HG03439 (cell line): ENCODE measurements at regions not wholly inside any gene's neighbourhood (a gene's known extent, or its start where the extent isn't known, plus 50 kb on each side); places are given as distances from the start of the nearest gene placed in this dataset.
"Not testable (repeated sequence)": the region's sequence is repeated elsewhere in the genome, so short reads cannot be mapped to it uniquely, and the experiment has no call there.

ENCODE experiments used
- ATAC-seq: cut with Tn5 transposase; IDR thresholded peaks from one replicate; pipeline ENCODE4 v1.9.1; 2021; ENCODE audit warnings: mild to moderate bottlenecking, moderate library complexity; ENCODE audit not compliant: unreplicated experiment

- no peak for ATAC-seq
Observed at GRCh38 chr4:44988011-44988410, 261.7 kb upstream of the GNPDA2 start.

DNA sequence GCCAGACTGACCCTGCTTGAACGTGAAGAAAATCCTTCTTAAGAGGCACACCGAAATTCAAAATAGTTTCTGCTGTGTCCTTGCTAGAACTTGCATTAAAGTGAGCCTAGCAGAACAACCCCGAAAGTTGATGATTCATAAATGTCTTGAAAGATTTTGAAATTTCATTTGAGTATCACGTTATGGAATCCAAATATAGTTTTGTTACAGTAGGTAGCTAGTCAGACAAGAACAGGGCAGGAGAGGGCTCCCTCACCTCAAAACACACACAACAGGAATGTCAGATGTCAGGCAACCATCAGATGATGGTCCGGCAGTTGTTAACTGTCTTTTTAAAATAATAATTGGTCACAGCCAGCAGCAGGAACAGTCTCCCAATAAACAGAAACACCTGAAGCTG, 259.6 kb upstream of the GNPDA2 start:
- ATAC-seq = no peak

- no peak for ATAC-seq
Observed at GRCh38 chr4:44985152-44985551, 258.8 kb upstream of the GNPDA2 start.

- ATAC-seq = no peak
Observed at GRCh38 chr4:44984083-44984482, 257.7 kb upstream of the GNPDA2 start.

- no peak for ATAC-seq
Observed at GRCh38 chr4:44983083-44983482, 256.7 kb upstream of the GNPDA2 start.

DNA sequence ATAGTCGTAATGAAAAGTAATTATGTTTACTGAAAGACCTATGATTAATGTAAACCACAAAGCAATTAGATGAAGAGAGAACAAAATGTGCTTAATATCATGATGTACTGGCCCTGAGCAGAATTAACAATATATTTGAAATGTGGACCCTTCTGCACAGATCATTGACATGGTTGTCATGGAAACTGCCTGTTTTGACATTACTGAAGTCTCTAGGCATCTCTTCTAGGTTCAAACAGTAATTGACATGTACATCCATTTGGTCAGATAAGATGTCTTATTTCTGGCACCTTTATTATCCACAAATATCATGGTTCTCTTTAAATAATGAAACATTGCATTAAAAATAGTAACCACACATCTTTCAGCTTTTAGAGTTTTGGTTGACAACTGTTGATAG, 251.7 kb upstream of the GNPDA2 start:
- no peak for ATAC-seq

DNA sequence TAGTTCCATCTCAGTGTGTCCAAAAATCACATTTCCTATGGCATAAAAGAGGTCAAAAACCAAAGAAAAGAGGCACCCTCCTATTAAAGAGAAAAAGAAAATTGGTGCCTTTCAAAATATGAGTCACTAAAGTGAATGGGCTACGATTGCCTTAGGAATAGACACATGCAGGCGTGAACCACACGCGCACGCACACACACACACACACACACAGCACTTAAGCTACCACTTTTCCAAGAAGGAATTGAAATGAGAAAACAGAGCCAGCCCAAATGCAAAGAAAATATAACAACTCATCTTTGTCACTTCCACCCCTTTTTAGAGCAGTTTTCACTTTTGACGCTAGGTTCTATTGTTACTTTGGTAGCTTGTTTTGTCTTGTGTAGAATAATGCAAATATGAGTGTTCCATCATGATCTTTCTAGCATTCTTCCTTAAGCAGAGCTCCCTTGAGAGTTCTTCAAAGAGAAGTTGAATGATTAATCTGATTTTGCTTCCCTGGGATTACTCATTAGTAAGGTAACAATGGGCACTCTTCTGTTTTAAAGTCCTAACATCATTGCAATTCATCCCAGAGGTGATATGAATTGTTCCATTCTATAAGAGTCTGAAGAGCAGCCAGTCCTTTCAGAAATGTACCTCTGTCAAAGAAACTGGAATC, 239.2 kb upstream of the GNPDA2 start:
- ATAC-seq = no peak

DNA sequence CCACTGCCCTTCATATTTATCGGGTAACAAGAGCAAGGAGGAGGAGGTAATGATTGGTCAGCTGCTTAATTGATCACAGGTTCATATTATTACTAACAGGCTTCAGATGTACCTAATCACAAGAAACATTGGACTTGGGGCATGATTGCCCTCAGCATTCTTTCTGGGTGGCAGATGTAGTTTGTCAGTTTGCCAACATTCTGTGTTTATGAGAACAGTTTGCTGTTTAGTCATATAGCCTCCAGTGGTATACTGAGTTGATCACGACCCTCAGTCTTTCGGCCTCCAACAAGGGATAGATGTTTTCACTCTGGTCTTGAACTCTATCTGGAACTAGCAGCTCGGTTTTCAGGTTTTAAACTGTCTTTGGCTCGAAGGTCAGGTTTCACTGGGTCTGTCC, 237.7 kb upstream of the GNPDA2 start:
- not testable (repeated sequence) for ATAC-seq

GRCh38 chr4:44961001-44961755, 234.8 kb upstream of the GNPDA2 start:
- ATAC-seq = no peak

DNA sequence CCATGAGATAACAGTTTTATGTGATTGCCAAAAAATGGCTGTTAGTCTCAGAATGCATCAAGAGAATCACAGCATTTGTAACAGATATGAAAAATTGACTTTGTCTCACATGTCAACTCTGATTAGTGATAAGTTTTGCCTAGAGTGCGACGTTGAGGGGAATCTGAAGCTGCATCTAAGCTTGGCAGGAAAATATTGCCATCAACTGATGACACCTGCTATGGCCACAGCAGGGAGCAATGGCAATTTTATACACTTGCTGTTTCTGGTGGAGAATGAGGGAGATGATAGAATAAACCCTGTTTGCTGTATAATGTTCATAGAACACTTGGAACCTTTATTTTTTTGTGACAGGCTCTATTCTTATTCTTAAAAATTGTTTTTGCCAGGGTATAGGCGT, 205.4 kb upstream of the GNPDA2 start:
- no peak for ATAC-seq

GRCh38 chr4:44928785-44929184, 202.4 kb upstream of the GNPDA2 start:
- ATAC-seq = no peak

GRCh38 chr4:44927399-44928380, 201.3 kb upstream of the GNPDA2 start:
- ATAC-seq = no peak

- no peak for ATAC-seq
Observed at GRCh38 chr4:44916411-44916810, 190.1 kb upstream of the GNPDA2 start.

DNA sequence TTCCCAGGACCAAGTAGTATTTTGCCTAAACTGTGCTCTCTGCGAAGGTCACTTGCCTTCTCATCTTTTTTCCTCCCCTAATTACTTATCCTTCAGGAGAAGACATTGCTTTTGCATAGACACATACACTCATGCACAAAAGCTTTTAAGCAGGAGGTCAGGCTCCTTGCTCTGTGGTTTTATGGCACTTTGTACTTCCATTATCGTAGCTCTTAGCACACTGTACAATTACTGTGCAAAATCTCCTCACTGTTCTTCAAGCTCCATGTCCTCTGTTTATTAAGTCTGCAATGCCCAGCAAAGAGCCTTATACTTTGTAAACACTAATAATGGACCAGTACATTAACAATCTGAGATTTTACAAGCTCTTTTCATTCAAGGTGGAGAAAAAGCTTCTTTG, 188.4 kb upstream of the GNPDA2 start:
- no peak for ATAC-seq

- ATAC-seq = no peak
Observed at GRCh38 chr4:44914223-44914622, 187.9 kb upstream of the GNPDA2 start.

GRCh38 chr4:44912980-44913379, 186.6 kb upstream of the GNPDA2 start:
- no peak for ATAC-seq

DNA sequence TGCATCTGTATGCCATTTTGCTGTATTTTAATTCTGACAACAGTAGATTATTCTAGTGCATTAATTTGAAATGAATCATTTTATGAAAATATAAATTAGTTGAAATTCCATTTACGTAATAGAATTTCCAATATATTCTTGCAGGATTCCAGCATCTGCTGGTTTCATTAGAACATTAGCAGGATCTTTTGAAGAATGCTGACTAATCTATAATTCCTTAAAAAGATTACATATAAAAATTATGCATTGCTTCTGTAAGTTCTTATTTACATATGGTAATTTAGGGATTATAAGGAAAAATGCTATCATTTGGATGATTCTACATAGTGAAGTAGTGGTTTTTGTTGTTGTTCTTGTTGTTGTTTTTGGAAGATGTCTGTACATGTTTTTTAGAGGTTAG, 182.2 kb upstream of the GNPDA2 start:
- no peak for ATAC-seq

GRCh38 chr4:44872246-44872645, 145.9 kb upstream of the GNPDA2 start:
- ATAC-seq = no peak

DNA sequence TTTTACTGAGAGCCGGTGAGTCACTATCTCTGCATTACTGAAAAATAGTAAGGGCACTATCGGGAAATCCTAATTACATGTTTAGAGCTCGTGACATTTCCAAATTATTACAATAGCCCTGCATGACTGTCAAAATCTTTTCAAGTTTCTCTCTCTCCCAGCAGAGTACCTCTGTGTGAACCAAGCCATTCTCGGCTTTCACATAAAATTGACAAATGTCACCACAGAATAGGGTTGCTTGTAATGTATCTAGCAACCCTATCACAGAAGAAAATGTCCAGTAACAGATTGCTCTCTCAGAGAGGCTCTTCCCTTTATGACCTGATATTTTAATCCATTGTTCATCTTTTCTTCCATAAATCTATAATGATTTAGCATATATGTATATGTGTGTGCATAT, 144.8 kb upstream of the GNPDA2 start:
- ATAC-seq = no peak

DNA sequence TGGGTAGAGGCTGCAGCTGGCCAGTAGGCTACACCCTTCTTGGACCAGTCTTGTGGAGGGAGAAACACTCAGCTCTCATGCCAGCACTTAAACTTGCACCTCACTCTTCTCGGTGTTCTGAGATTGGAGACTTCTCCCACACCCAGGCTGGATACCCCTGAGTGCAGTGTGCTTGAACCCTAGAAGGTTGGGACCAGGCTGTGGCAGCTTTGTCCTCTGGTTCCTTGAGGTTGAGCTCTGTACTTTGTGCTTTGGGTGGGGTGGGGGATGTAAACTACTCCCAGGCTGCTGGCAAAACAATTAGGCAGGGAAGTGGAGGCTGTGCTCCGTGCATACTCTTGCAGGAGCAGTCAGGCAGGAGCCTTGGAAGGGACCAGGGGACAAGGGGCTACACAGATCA, 143.6 kb upstream of the GNPDA2 start:
- ATAC-seq = no peak

DNA sequence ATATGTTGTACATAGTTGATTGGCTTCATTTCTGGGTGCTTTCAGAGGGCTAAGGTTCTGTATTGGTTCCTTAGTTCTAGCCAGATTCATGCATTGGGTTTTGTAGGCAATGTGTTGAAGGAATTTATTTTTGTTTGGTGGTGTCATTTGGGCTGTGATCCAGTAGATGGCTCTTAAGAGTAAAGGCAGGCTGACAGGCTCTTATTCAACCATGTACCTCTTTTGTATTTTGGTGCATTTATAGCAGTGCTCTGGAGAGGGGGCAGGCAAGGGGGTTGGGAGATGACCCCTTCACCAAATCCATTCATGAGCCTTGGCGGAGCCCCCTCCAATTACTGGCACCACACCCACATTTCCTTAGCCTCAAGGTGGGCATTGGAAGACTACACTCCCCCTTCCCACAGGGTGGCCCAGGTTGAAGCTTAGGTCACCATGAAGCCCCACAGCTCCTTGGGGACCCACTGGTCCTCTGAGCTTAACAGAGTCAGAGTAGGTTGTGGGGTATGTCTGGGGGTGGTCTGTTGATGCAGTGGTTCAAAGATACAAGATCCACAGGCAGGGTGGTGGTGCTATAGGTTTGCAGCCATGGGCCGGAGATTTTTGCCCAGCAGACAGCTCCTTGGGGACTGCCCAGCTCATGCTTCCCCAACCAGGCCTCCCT, 143.0 kb upstream of the GNPDA2 start:
- ATAC-seq = no peak
